Nephron (organoid): ENCODE measurements at regions not wholly inside any gene's neighbourhood (a gene's known extent, or its start where the extent isn't known, plus 50 kb on each side); places are given as distances from the start of the nearest gene placed in this dataset.

Source experiments
- H3K27ac Mint-ChIP-seq, 3 experiments: 2 replicates each; pipeline ENCODE4 v1.8.0; 2020; ENCODE audit warnings: mixed read lengths in 3 of 3, mild to moderate bottlenecking in 2 of 3, moderate library complexity in 1 of 3
- H3K27me3 Mint-ChIP-seq: 2 replicates; pipeline ENCODE4 v1.8.0; 2021; ENCODE audit warnings: low read depth, mild to moderate bottlenecking, moderate library complexity, mixed read lengths
- H3K36me3 Mint-ChIP-seq: 2 replicates; pipeline ENCODE4 v1.8.0; 2020; ENCODE audit warnings: low read depth, mixed read lengths
- H3K4me1 Mint-ChIP-seq: 2 replicates; pipeline ENCODE4 v1.8.0; 2020; ENCODE audit warnings: mixed read lengths
- H3K4me3 Mint-ChIP-seq, 3 experiments: 2 replicates each; pipeline ENCODE4 v1.8.0; 2020; ENCODE audit warnings: mild to moderate bottlenecking in 3 of 3, mixed read lengths in 3 of 3, moderate library complexity in 2 of 3
- H3K9me3 Mint-ChIP-seq: 2 replicates; pipeline ENCODE4 v1.8.0; 2020; ENCODE audit warnings: mixed read lengths
- CTCF ChIP-seq, 3 experiments: fragments of 200-600 bp; sonication (generic); IDR thresholded peaks; one replicate each; pipeline ENCODE4 v1.5.0; 2021; ENCODE audit warnings: antibody characterized with exemption in 3 of 3; ENCODE audit not compliant: unreplicated experiment in 3 of 3

- TF ChIP-seq CTCF (IDR thresholded peaks at IDR 0.05; ENCODE audit: unreplicated experiment in 3 of 3) = no peak
- Mint-ChIP-seq H3K4me3 (no peak overlapping the region), H3K36me3 (no peaks in the 10 kb centered on the region), H3K9me3 (peaks cover 18% of the 10 kb centered on the region), H3K27me3 (peaks cover 5% of the 10 kb centered on the region), H3K4me1 (no peaks in the 10 kb centered on the region), H3K27ac (no peak overlapping the region)
Observed at GRCh38 chr1:208857465-208857864, 613.3 kb upstream of the PLXNA2 start.

DNA sequence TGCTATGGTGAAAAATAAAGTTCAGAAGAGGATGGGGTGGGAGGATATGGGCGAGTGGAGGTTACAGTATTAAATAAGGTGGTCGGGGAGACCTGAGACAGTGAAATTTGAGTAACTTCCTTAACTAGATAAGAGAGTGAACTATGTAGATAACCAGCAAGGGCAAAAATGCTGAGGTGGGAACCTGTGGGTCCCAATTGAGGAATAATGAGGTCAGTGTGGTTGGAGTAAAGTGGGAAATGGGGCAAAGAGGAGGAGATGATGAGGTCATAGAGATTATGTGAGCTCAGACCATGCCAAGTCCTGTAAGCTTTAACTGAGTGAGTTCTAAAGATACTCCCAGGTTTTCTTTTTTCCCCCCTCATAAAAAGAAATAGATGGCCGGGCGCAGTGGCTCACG lies 614.6 kb upstream of the PLXNA2 start:
- no peak overlapping the region for H3K27ac Mint-ChIP-seq
- peaks cover 18% of the 10 kb centered on the region for H3K9me3 Mint-ChIP-seq
- H3K36me3 Mint-ChIP-seq = no peaks in the 10 kb centered on the region
- H3K4me3 Mint-ChIP-seq = no peak overlapping the region
- TF ChIP-seq CTCF (IDR thresholded peaks at IDR 0.05; ENCODE audit: unreplicated experiment in 3 of 3) = no peak
- peaks cover 5% of the 10 kb centered on the region for H3K27me3 Mint-ChIP-seq
- H3K4me1 Mint-ChIP-seq = peaks cover 7% of the 10 kb centered on the region

- Mint-ChIP-seq H3K9me3 (peaks cover 15% of the 10 kb centered on the region), H3K4me1 (peaks cover 37% of the 10 kb centered on the region), H3K27ac (peak overlapping the region in 1 of 3 experiments; percentile 8), H3K4me3 (no peak overlapping the region), H3K27me3 (no peaks in the 10 kb centered on the region), H3K36me3 (no peaks in the 10 kb centered on the region)
- no peak for TF ChIP-seq CTCF (IDR thresholded peaks at IDR 0.05; ENCODE audit: unreplicated experiment in 3 of 3)
Observed at GRCh38 chr1:208864366-208864965, 620.3 kb upstream of the PLXNA2 start.

GRCh38 chr1:208866386-208866955 lies 622.3 kb upstream of the PLXNA2 start:
- Mint-ChIP-seq H3K27me3 (no peaks in the 10 kb centered on the region), H3K27ac (peak overlapping the region in 2 of 3 experiments; percentile 16 to 23), H3K36me3 (no peaks in the 10 kb centered on the region), H3K9me3 (peaks cover 9% of the 10 kb centered on the region), H3K4me3 (no peak overlapping the region), H3K4me1 (peaks cover 37% of the 10 kb centered on the region)
- no peak for TF ChIP-seq CTCF (IDR thresholded peaks at IDR 0.05; ENCODE audit: unreplicated experiment in 3 of 3)

GRCh38 chr1:208868554-208868953 lies 624.4 kb upstream of the PLXNA2 start:
- H3K4me1 Mint-ChIP-seq = peaks cover 33% of the 10 kb centered on the region
- no peak for TF ChIP-seq CTCF (IDR thresholded peaks at IDR 0.05; ENCODE audit: unreplicated experiment in 3 of 3)
- H3K4me3 Mint-ChIP-seq = no peak overlapping the region
- no peaks in the 10 kb centered on the region for H3K36me3 Mint-ChIP-seq
- no peaks in the 10 kb centered on the region for H3K27me3 Mint-ChIP-seq
- H3K27ac Mint-ChIP-seq = no peak overlapping the region
- H3K9me3 Mint-ChIP-seq = peaks cover 10% of the 10 kb centered on the region

DNA sequence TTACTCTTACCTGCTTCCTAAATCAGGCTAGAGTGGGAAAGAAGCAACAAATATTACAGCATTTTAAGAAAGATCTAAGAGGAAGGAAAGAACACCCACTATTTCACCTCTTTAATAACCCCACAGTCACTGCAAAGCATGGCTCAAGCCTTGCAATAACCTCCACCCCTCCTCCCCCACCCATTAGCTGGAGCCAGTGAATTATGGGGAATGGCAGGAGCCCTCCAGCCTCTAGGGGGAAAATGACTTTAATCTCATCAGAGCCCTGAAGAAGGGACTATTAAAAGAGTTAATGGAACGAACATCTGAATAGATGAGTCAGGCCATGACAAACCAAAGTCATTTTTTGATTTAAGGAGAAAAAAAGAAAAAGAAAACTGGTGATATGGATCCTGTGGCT lies 630.7 kb upstream of the PLXNA2 start:
- H3K9me3 Mint-ChIP-seq = peaks cover 17% of the 10 kb centered on the region
- no peak overlapping the region for H3K4me3 Mint-ChIP-seq
- peaks cover 4% of the 10 kb centered on the region for H3K4me1 Mint-ChIP-seq
- TF ChIP-seq CTCF (IDR thresholded peaks at IDR 0.05; ENCODE audit: unreplicated experiment in 3 of 3) = no peak
- no peaks in the 10 kb centered on the region for H3K36me3 Mint-ChIP-seq
- H3K27ac Mint-ChIP-seq = no peak overlapping the region
- no peaks in the 10 kb centered on the region for H3K27me3 Mint-ChIP-seq
